GM10248 (cell line): ENCODE measurements at regions not wholly inside any gene's neighbourhood (a gene's known extent, or its start where the extent isn't known, plus 50 kb on each side); places are given as distances from the start of the nearest gene placed in this dataset.

ENCODE experiments used
- CTCF ChIA-PET: fragments of 300-600 bp; sonication (Branson Sonifier 250); formaldehyde crosslinking; extraction: SDS; loops from one replicate; lab custom pipeline; 2021; ENCODE audit warnings: antibody characterized with exemption; lab: Yijun Ruan, JAX
- POLR2A ChIA-PET: fragments of 350-650 bp; sonication (Branson Sonifier 250); formaldehyde crosslinking; extraction: SDS; loops from one replicate; lab custom pipeline; 2020; ENCODE audit warnings: antibody characterized with exemption; lab: Yijun Ruan, JAX
- DNase-seq: peaks from one replicate; pipeline ENCODE4 v3.0.0; 2012; ENCODE audit errors: extremely low spot score
- CTCF ChIP-seq: IDR thresholded peaks from 2 replicates; pipeline ENCODE4 v1.5.1; 2012; ENCODE audit warnings: mild to moderate bottlenecking, low read depth; ENCODE audit errors: extremely low read depth, missing control alignments, control extremely low read depth

GRCh38 chr2:164114937-164115336 is 379.1 kb upstream of the FIGN start:
- no peak for DNase-seq
- CTCF ChIA-PET, result interaction anchor here (1.0 kb wide), 1 partner anchor 9 kb away, joined by 3 read pairs; no protein-coding TSS in a partner anchor
- POLR2A ChIA-PET, result no interaction called here
- TF ChIP-seq CTCF, result no peak

GRCh38 chr2:164112105-164112504 is 376.3 kb upstream of the FIGN start:
- POLR2A ChIA-PET, result no interaction called here
- TF ChIP-seq CTCF, result no peak

DNA sequence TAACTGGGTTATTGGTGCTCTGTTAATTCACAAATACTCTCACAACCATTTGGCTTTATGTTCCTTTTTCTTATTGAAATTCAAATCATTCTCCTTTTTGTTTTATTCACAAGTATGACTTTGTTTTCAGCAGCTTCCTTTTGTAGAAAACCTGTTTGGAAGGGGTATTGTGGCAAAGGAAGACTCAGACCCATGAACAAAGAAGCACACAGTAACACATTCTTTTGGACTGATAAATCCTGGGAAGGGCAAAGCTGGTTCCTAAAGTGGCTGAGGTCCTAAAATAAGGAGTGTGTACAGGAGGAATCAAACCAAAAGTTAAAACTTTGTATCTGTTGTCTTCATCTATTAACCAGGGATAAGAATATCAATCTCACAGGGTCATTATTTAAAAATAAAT is 374.7 kb upstream of the FIGN start:
- no peak for DNase-seq
- no peak for TF ChIP-seq CTCF
- CTCF ChIA-PET, result no interaction called here
- POLR2A ChIA-PET, result no interaction called here

More at GRCh38 chr2:164112105-164112504, 376.3 kb upstream of the FIGN start:
- DNase-seq, result no peak
- CTCF ChIA-PET, result no interaction called here

GRCh38 chr2:164109006-164109405 is 373.2 kb upstream of the FIGN start:
- no peak for DNase-seq
- no peak for TF ChIP-seq CTCF
- ChIA-PET CTCF (interaction anchor here (1.0 to 1.3 kb wide), 2 partner anchors 10 to 18 kb away, joined by 3 read pairs; no protein-coding TSS in a partner anchor), POLR2A (no interaction called here)

- TF ChIP-seq CTCF, result no peak
- no peak for DNase-seq
- CTCF ChIA-PET, result no interaction called here
- POLR2A ChIA-PET, result no interaction called here
Observed at GRCh38 chr2:164103271-164103670, 367.5 kb upstream of the FIGN start.

GRCh38 chr2:164102366-164102765 is 366.6 kb upstream of the FIGN start:
- DNase-seq, result no peak
- ChIA-PET POLR2A (no interaction called here), CTCF (no interaction called here)
- no peak for TF ChIP-seq CTCF

GRCh38 chr2:164091673-164092072 is 355.9 kb upstream of the FIGN start:
- TF ChIP-seq CTCF, result no peak
- CTCF ChIA-PET, result interaction anchor here (2.8 kb wide), 1 partner anchor 12 kb away, joined by 8 read pairs; no protein-coding TSS in a partner anchor
- DNase-seq, result no peak
- POLR2A ChIA-PET, result no interaction called here
